ENCODE measurements at regions not wholly inside any gene's neighbourhood (a gene's known extent, or its start where the extent isn't known, plus 50 kb on each side); places are given as distances from the start of the nearest gene placed in this dataset.

GRCh38 chr7:88500131-88500530 is 193.4 kb upstream of the STEAP4 start:
- no peak for DNase-seq (ENCODE audit: low read depth)

GRCh38 chr7:88495881-88496725 is 189.4 kb upstream of the STEAP4 start:
- no peak for DNase-seq (ENCODE audit: low read depth)

- DNase-seq (ENCODE audit: low read depth): no peak
Measured at GRCh38 chr7:88492153-88492552, 185.5 kb upstream of the STEAP4 start.

GRCh38 chr7:88490874-88491273 is 184.2 kb upstream of the STEAP4 start:
- no peak for DNase-seq (ENCODE audit: low read depth)

GRCh38 chr7:88490161-88490560 is 183.5 kb upstream of the STEAP4 start:
- DNase-seq (ENCODE audit: low read depth): no peak

GRCh38 chr7:88485821-88486220 is 179.1 kb upstream of the STEAP4 start:
- DNase-seq (ENCODE audit: low read depth): no peak

GRCh38 chr7:88484551-88484950 is 177.9 kb upstream of the STEAP4 start:
- no peak for DNase-seq (ENCODE audit: low read depth)

GRCh38 chr7:88480896-88481295 is 174.2 kb upstream of the STEAP4 start:
- DNase-seq (ENCODE audit: low read depth): no peak

GRCh38 chr7:88480271-88480670 is 173.6 kb upstream of the STEAP4 start:
- no peak for DNase-seq (ENCODE audit: low read depth)

- no peak for DNase-seq (ENCODE audit: low read depth)
Measured at GRCh38 chr7:88477976-88478375, 171.3 kb upstream of the STEAP4 start.

- DNase-seq (ENCODE audit: low read depth): no peak
Measured at GRCh38 chr7:88465600-88465999, 158.9 kb upstream of the STEAP4 start.

- DNase-seq (ENCODE audit: low read depth): no peak
Measured at GRCh38 chr7:88462799-88463198, 156.1 kb upstream of the STEAP4 start.

GRCh38 chr7:88460650-88461049 is 154.0 kb upstream of the STEAP4 start:
- DNase-seq (ENCODE audit: low read depth): no peak

GRCh38 chr7:88458946-88459345 is 152.3 kb upstream of the STEAP4 start:
- no peak for DNase-seq (ENCODE audit: low read depth)

- DNase-seq (ENCODE audit: low read depth): no peak
Measured at GRCh38 chr7:88458279-88458678, 151.6 kb upstream of the STEAP4 start.

GRCh38 chr7:88457320-88457719 is 150.6 kb upstream of the STEAP4 start:
- no peak for DNase-seq (ENCODE audit: low read depth)

- no peak for DNase-seq (ENCODE audit: low read depth)
Measured at GRCh38 chr7:88456490-88456889, 149.8 kb upstream of the STEAP4 start.

- DNase-seq (ENCODE audit: low read depth): no peak
Measured at GRCh38 chr7:88455696-88456095, 149.0 kb upstream of the STEAP4 start.

GRCh38 chr7:88452646-88453045 is 146.0 kb upstream of the STEAP4 start:
- DNase-seq (ENCODE audit: low read depth): no peak

- no peak for DNase-seq (ENCODE audit: low read depth)
Measured at GRCh38 chr7:88450874-88451273, 144.2 kb upstream of the STEAP4 start.

GRCh38 chr7:88449410-88449809 is 142.7 kb upstream of the STEAP4 start:
- no peak for DNase-seq (ENCODE audit: low read depth)

- no peak for DNase-seq (ENCODE audit: low read depth)
Measured at GRCh38 chr7:88442413-88442812, 135.7 kb upstream of the STEAP4 start.

GRCh38 chr7:88437132-88437531 is 130.4 kb upstream of the STEAP4 start:
- no peak for DNase-seq (ENCODE audit: low read depth)

- no peak for DNase-seq (ENCODE audit: low read depth)
Measured at GRCh38 chr7:88432301-88432700, 125.6 kb upstream of the STEAP4 start.
